ENCODE measurements at regions not wholly inside any gene's neighbourhood (a gene's known extent, or its start where the extent isn't known, plus 50 kb on each side); places are given as distances from the start of the nearest gene placed in this dataset.

DNA sequence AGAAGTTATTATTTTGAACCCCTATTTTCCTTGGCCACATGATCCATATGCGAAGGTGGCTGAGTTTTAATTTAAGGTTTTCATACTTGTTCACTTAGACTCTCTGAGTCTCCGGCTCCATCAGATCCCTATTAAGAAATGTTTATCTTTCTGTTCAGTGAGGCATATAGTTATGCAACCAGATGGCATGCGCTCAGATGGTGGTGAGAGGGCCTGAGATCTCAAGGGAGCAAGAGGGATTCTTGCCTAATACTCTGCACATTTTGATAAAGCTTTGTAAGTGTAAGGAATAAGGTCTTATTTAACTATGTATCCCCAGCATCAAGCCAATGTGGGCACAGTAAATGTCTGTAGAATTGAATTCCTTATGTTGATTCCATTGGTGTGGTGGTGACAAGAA lies 78.9 kb upstream of the DPH6 start:
- no peak for TF ChIP-seq EZH2 (IDR thresholded peaks at IDR 0.05; ENCODE audit: borderline replicate concordance, low read depth, low read length, severe bottlenecking)
- TF ChIP-seq, protein P1, sequence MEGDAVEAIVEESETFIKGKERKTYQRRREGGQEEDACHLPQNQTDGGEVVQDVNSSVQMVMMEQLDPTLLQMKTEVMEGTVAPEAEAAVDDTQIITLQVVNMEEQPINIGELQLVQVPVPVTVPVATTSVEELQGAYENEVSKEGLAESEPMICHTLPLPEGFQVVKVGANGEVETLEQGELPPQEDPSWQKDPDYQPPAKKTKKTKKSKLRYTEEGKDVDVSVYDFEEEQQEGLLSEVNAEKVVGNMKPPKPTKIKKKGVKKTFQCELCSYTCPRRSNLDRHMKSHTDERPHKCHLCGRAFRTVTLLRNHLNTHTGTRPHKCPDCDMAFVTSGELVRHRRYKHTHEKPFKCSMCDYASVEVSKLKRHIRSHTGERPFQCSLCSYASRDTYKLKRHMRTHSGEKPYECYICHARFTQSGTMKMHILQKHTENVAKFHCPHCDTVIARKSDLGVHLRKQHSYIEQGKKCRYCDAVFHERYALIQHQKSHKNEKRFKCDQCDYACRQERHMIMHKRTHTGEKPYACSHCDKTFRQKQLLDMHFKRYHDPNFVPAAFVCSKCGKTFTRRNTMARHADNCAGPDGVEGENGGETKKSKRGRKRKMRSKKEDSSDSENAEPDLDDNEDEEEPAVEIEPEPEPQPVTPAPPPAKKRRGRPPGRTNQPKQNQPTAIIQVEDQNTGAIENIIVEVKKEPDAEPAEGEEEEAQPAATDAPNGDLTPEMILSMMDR (IDR thresholded peaks at IDR 0.05; ENCODE audit: borderline replicate concordance, extremely low read depth, low read length, poor library complexity, severe bottlenecking) = no peak

All from DND-41 (cell line).